GM12878 (cell line): ENCODE measurements at regions not wholly inside any gene's neighbourhood (a gene's known extent, or its start where the extent isn't known, plus 50 kb on each side); places are given as distances from the start of the nearest gene placed in this dataset.

Source experiments
- ATAC-seq: fragments of 200-7000 bp; cut with Tn5 transposase; 3 replicates; pipeline ENCODE4 v1.9.1; 2020; ENCODE audit warnings: mild to moderate bottlenecking, moderate library complexity
- BruUV-seq: library from RNA; stranded (reverse); fragments of 400-500 nt; replicated peaks from 2 replicates; lab custom pipeline; 2021; lab: Mats Ljungman, UMichigan
- CTCF ChIA-PET: fragments of 300-600 bp; sonication (Branson Sonifier 250); formaldehyde crosslinking; extraction: SDS; loops from one replicate; lab custom pipeline; 2021; ENCODE audit warnings: inconsistent platforms; lab: Yijun Ruan, JAX
- POLR2A ChIA-PET: fragments of 350-600 bp; formaldehyde crosslinking; extraction: SDS; loops from one replicate; lab custom pipeline; 2021; ENCODE audit warnings: inconsistent platforms; lab: Charles Lee
- RAD21 ChIA-PET: fragments of 300-600 bp; sonication (Branson Sonifier 250); formaldehyde crosslinking; loops from one replicate; lab custom pipeline; 2023; ENCODE audit warnings: antibody characterized with exemption; ENCODE audit not compliant: unreplicated experiment; lab: Charles Lee
- SMC1A ChIA-PET: fragments of 300-600 bp; sonication (Branson Sonifier 250); formaldehyde crosslinking; loops from one replicate; lab custom pipeline; 2023; ENCODE audit not compliant: unreplicated experiment, uncharacterized antibody; lab: Charles Lee
- DNase-seq: peaks from one replicate; pipeline ENCODE4 v3.0.0-alpha.2; 2011; ENCODE audit warnings: low read depth, low spot score
- FAIRE-seq: peaks from 3 replicates; lab custom pipeline; 2011; peaks lifted over from hg19 to GRCh38; lab: Jason Lieb, UNC
- H2AFZ ChIP-seq: 2 replicates; pipeline ENCODE4 v1.6.0; 2011; ENCODE audit warnings: low read depth, low read length, control low read depth; ENCODE audit not compliant: control insufficient read depth
- H3K27ac ChIP-seq: 2 replicates; pipeline ENCODE4 v1.5.1; 2011; ENCODE audit warnings: control low read depth; ENCODE audit not compliant: control insufficient read depth, insufficient read depth
- H3K27me3 ChIP-seq, 2 experiments: replicated peaks in 1 of 2; 2 replicates each; pipeline versions ENCODE4 v1.6.0 to v1.6.1; 2011; ENCODE audit warnings: low read length in 1 of 2; ENCODE audit not compliant: control insufficient read depth in 2 of 2, insufficient read depth in 2 of 2
- H3K36me3 ChIP-seq, 2 experiments: 2 replicates each; pipeline ENCODE4 v1.5.1; 2011; ENCODE audit warnings: low read length in 1 of 2; ENCODE audit not compliant: control insufficient read depth in 2 of 2, insufficient read depth in 2 of 2
- H3K4me1 ChIP-seq: 2 replicates; pipeline ENCODE4 v1.6.1; 2011; ENCODE audit warnings: mild to moderate bottlenecking, low read length, moderate library complexity, mixed read lengths; ENCODE audit not compliant: control insufficient read depth, insufficient read depth
- H3K4me2 ChIP-seq: 2 replicates; pipeline ENCODE4 v1.6.0; 2011; ENCODE audit warnings: control low read depth; ENCODE audit not compliant: control insufficient read depth, insufficient read depth
- H3K4me3 ChIP-seq: fragments of 200-600 bp; sonication (generic); 2 replicates; pipeline ENCODE4 v1.5.1; 2016
- H3K79me2 ChIP-seq: 2 replicates; pipeline ENCODE4 v1.6.0; 2011; ENCODE audit warnings: low read length; ENCODE audit not compliant: control insufficient read depth, insufficient read depth
- H3K9ac ChIP-seq: 2 replicates; pipeline ENCODE4 v1.8.0; 2011; ENCODE audit warnings: low read length, control low read depth, mixed read lengths; ENCODE audit not compliant: control insufficient read depth, insufficient read depth
- H3K9me3 ChIP-seq: replicated peaks from 3 replicates; pipeline ENCODE4 v1.5.1; 2011; ENCODE audit warnings: mild to moderate bottlenecking, low read length; ENCODE audit not compliant: control insufficient read depth, insufficient read depth
- H4K20me1 ChIP-seq: 2 replicates; pipeline ENCODE4 v1.6.0; 2011; ENCODE audit not compliant: control insufficient read depth, insufficient read depth
- BCL11A ChIP-seq: IDR thresholded peaks from 2 replicates; pipeline ENCODE4 v1.6.1; 2011; ENCODE audit warnings: low read depth, low read length
- BHLHE40 ChIP-seq, 2 experiments: fragments of 450-650 bp in 1 of 2; IDR thresholded peaks; 2 replicates each; pipeline ENCODE4 v1.6.1; 2011 to 2017; ENCODE audit warnings: low read depth in 2 of 2, borderline replicate concordance in 1 of 2, improper control_type of control experiment in 1 of 2, low read length in 1 of 2, mild to moderate bottlenecking in 1 of 2
- CHD1 ChIP-seq: IDR thresholded peaks from 2 replicates; pipeline ENCODE4 v1.6.1; 2012; ENCODE audit warnings: low read depth, low read length, improper control_type of control experiment
- CREB1 ChIP-seq: IDR thresholded peaks from 2 replicates; pipeline ENCODE4 v1.6.1; 2012; ENCODE audit warnings: low read depth, mild to moderate bottlenecking, inconsistent platforms
- EP300 ChIP-seq, 2 experiments: fragments of 150-350 bp in 1 of 2; IDR thresholded peaks; 2 replicates each; pipeline ENCODE4 v1.6.1; 2011 to 2012; ENCODE audit warnings: low read depth in 2 of 2, low read length in 2 of 2, borderline replicate concordance in 1 of 2, improper control_type of control experiment in 1 of 2, inconsistent platforms in 1 of 2; ENCODE audit not compliant: control insufficient read depth in 1 of 2
- HCFC1 ChIP-seq: fragments of 150-350 bp; IDR thresholded peaks from 2 replicates; pipeline ENCODE4 v1.6.1; 2014; ENCODE audit warnings: low read length
- HDAC2 ChIP-seq: fragments of 200-600 bp; sonication (generic); IDR thresholded peaks from 2 replicates; pipeline ENCODE4 v1.6.1; 2017
- IRF3 ChIP-seq: fragments of 450-650 bp; IDR thresholded peaks from 2 replicates; pipeline ENCODE4 v1.6.1; 2014; ENCODE audit warnings: mild to moderate bottlenecking
- NR2C1 ChIP-seq: fragments of 450-650 bp; IDR thresholded peaks from 2 replicates; pipeline ENCODE4 v1.6.1; 2017; ENCODE audit warnings: antibody characterized with exemption, mild to moderate bottlenecking, moderate library complexity
- PML ChIP-seq: IDR thresholded peaks from 2 replicates; pipeline ENCODE4 v1.6.1; 2012; ENCODE audit warnings: low read length, inconsistent platforms
- RB1 ChIP-seq: fragments of 450-650 bp; formaldehyde crosslinking; IDR thresholded peaks from 2 replicates; pipeline ENCODE4 v1.6.1; 2017; ENCODE audit warnings: mild to moderate bottlenecking, borderline replicate concordance
- SIN3A ChIP-seq: IDR thresholded peaks from 2 replicates; pipeline ENCODE4 v1.6.1; 2012; ENCODE audit warnings: low read depth, low read length, improper control_type of control experiment
- SIX5 ChIP-seq: IDR thresholded peaks from 2 replicates; pipeline ENCODE4 v1.6.1; 2011; ENCODE audit warnings: mild to moderate bottlenecking, low read depth, low read length, moderate library complexity; ENCODE audit not compliant: severe bottlenecking
- SMAD5 ChIP-seq: IDR thresholded peaks from 2 replicates; pipeline ENCODE4 v1.6.1; 2016; ENCODE audit warnings: antibody characterized with exemption, low read depth
- SP1 ChIP-seq: IDR thresholded peaks from one replicate; pipeline ENCODE4 v1.6.1; 2011; ENCODE audit warnings: low read depth, low read length
- SUPT20H ChIP-seq: IDR thresholded peaks from 2 replicates; pipeline ENCODE4 v1.6.1; 2011; ENCODE audit warnings: low read depth, mild to moderate bottlenecking, low read length, moderate library complexity, borderline replicate concordance; ENCODE audit not compliant: control insufficient read depth
- TCF3 ChIP-seq: IDR thresholded peaks from 2 replicates; pipeline ENCODE4 v1.6.1; 2012; ENCODE audit warnings: low read depth, mild to moderate bottlenecking, low read length, borderline replicate concordance; ENCODE audit not compliant: insufficient read depth
- ZNF687 ChIP-seq: fragments of 450-650 bp; IDR thresholded peaks from 2 replicates; pipeline ENCODE4 v1.6.1; 2017; ENCODE audit warnings: mild to moderate bottlenecking, moderate library complexity
- ZZZ3 ChIP-seq: IDR thresholded peaks from 2 replicates; pipeline ENCODE4 v1.6.1; 2011; ENCODE audit warnings: low read depth; ENCODE audit not compliant: control insufficient read depth, insufficient read length
- WGBS: methylation state at CpG from one replicate; pipeline ENCODE4 v1.1.6; 2016; ENCODE audit warnings: low lambda C conversion rate; ENCODE audit not compliant: insufficient replicate concordance, insufficient coverage; ENCODE audit errors: missing lambda C conversion rate; 5-methylcytosine and 5-hydroxymethylcytosine counted together
- in situ Hi-C: fragments of 300-500 bp; cut with MboI; formaldehyde crosslinking; loops from 9 replicates; pipeline ENCODE4 v1.14.3; 2018; ENCODE audit warnings: mixed read lengths
- intact Hi-C: fragments of 100-400 bp; cut with micrococcal nuclease; formaldehyde crosslinking; loops from one replicate; pipeline ENCODE4 v1.14.2; 2022; ENCODE audit not compliant: unreplicated experiment
- TF ChIP-seq, protein P1 (sequence below): fragments of 450-650 bp; IDR thresholded peaks from 2 replicates; pipeline ENCODE4 v1.6.1; 2018; ENCODE audit warnings: mild to moderate bottlenecking, low read depth, moderate library complexity; ENCODE audit not compliant: partially characterized antibody

DNA sequence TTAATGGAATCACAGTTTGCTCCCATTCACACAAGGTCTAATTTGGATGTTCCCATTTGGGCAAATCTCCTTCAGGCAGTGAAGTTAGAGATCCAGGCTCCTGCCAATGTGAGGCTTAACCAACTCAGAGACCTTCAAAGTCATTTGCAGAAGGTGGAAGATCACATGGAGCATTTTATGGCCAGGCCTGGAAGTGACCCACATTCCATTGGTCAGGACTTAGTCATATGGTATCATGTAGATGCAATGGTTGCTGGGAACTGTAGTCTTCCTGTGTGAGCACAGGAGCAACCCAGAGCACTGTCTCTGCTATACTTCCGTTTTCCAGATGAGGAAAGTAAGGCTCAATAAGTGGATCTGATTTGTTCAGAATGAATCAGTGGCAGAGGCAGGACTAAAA is 292.7 kb upstream of the SMARCA2 start:
- ChIA-PET SMC1A (no interaction called here), POLR2A (no interaction called here), RAD21 (no interaction called here), CTCF (no interaction called here)
- Histone ChIP-seq H4K20me1 (no peaks in the 10 kb centered on the region), H3K27me3 (no peaks in the 10 kb centered on the region), H3K36me3 (no peaks in the 10 kb centered on the region), H3K4me1 (peaks cover 6% of the 10 kb centered on the region; the same call in 1 of the 2 replicates), H3K9ac (no peak overlapping the region), H3K79me2 (no peaks in the 10 kb centered on the region), H3K4me3 (no peak overlapping the region), H3K27ac (no peak overlapping the region), H3K9me3 (no peaks in the 10 kb centered on the region), H3K4me2 (no peak overlapping the region), H2AFZ (no peak overlapping the region)
- BruUV-seq: no TSS peak
- in situ Hi-C loops: no loop called here
- DNase-seq (no peak), FAIRE-seq (no peak), ATAC-seq (peak; percentile 84)
- 58% methylated on average over 1 of the region's 1 CpG for WGBS
- intact Hi-C loops: no loop called here
- peak; percentile 50 for TF ChIP-seq HCFC1
- no peak for TF ChIP-seq PML
- no peak for TF ChIP-seq EP300 (IDR thresholded peaks at IDR 0.05; ENCODE audit: borderline replicate concordance in 1 of 2, control insufficient read depth in 1 of 2, low read depth in 2 of 2, low read length in 2 of 2)
- no peak for TF ChIP-seq HDAC2
- TF ChIP-seq SP1: no peak
- no peak for TF ChIP-seq SMAD5
- TF ChIP-seq BCL11A: no peak
- no peak for TF ChIP-seq ZNF687
- no peak for TF ChIP-seq IRF3
- no peak for TF ChIP-seq CHD1
- no peak for TF ChIP-seq CREB1
- no peak for TF ChIP-seq ZZZ3
- no peak for TF ChIP-seq TCF3
- TF ChIP-seq, protein P1, sequence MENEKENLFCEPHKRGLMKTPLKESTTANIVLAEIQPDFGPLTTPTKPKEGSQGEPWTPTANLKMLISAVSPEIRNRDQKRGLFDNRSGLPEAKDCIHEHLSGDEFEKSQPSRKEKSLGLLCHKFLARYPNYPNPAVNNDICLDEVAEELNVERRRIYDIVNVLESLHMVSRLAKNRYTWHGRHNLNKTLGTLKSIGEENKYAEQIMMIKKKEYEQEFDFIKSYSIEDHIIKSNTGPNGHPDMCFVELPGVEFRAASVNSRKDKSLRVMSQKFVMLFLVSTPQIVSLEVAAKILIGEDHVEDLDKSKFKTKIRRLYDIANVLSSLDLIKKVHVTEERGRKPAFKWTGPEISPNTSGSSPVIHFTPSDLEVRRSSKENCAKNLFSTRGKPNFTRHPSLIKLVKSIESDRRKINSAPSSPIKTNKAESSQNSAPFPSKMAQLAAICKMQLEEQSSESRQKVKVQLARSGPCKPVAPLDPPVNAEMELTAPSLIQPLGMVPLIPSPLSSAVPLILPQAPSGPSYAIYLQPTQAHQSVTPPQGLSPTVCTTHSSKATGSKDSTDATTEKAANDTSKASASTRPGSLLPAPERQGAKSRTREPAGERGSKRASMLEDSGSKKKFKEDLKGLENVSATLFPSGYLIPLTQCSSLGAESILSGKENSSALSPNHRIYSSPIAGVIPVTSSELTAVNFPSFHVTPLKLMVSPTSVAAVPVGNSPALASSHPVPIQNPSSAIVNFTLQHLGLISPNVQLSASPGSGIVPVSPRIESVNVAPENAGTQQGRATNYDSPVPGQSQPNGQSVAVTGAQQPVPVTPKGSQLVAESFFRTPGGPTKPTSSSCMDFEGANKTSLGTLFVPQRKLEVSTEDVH: no peak
- peak; percentile 51 for TF ChIP-seq SIX5
- no peak for TF ChIP-seq RB1
- no peak for TF ChIP-seq BHLHE40 (IDR thresholded peaks at IDR 0.05; ENCODE audit: borderline replicate concordance in 1 of 2, low read depth in 2 of 2, low read length in 1 of 2)
- no peak for TF ChIP-seq NR2C1
- no peak for TF ChIP-seq SIN3A
- TF ChIP-seq SUPT20H: no peak
